T-cell (primary cell): ENCODE measurements at regions not wholly inside any gene's neighbourhood (a gene's known extent, or its start where the extent isn't known, plus 50 kb on each side); places are given as distances from the start of the nearest gene placed in this dataset.

Source experiments
- ATAC-seq, 4 experiments: fragments of 200-7000 bp in 3 of 4; fragments of 150-1000 bp in 1 of 4; cut with Tn5 transposase; replicated peaks in 1 of 4; 1 replicate in 3 of 4; 2 replicates in 1 of 4; pipeline ENCODE4 v1.10.0; 2021; ENCODE audit warnings: moderate library complexity in 3 of 4, mild to moderate bottlenecking in 2 of 4, moderate number of reproducible peaks in 1 of 4
- CTCF ChIA-PET, 2 donors: fragments of 300-600 bp; sonication (Branson Sonifier 250); formaldehyde crosslinking; loops; one replicate each; lab custom pipeline; 2022; ENCODE audit warnings: antibody characterized with exemption in 2 of 2; lab: Charles Lee
- POLR2A ChIA-PET, 2 donors: fragments of 300-600 bp; sonication (Branson Sonifier 250); formaldehyde crosslinking; loops; one replicate each; lab custom pipeline; 2022; ENCODE audit warnings: antibody characterized with exemption in 2 of 2; lab: Charles Lee
- DNase-seq, 35 experiments: peaks; one replicate each; pipeline versions ENCODE4 v3.0.0 to v3.0.0-alpha.2; 2013 to 2023
- H3K27ac ChIP-seq: one replicate; pipeline ENCODE4 v1.5.1; 2013; ENCODE audit warnings: low read length
- H3K27me3 ChIP-seq, 2 experiments: replicated peaks in 1 of 2; 1 replicate in 1 of 2; 2 replicates in 1 of 2; pipeline versions ENCODE4 v1.6.1 to v1.7.0; 2013; ENCODE audit warnings: low read length in 1 of 2, mixed read lengths in 1 of 2; ENCODE audit not compliant: control insufficient read depth in 2 of 2, insufficient read depth in 2 of 2; ENCODE audit errors: extremely low read depth in 1 of 2
- H3K36me3 ChIP-seq, 2 donors: 1 replicate in 1 of 2; 2 replicates in 1 of 2; pipeline versions ENCODE4 v1.6.1 to v1.7.0; 2013; ENCODE audit warnings: low read length in 1 of 2; ENCODE audit not compliant: control insufficient read depth in 2 of 2, insufficient read depth in 1 of 2; ENCODE audit errors: extremely low read depth in 1 of 2
- H3K4me1 ChIP-seq, 2 experiments: 1 replicate in 1 of 2; 2 replicates in 1 of 2; pipeline versions ENCODE4 v1.6.1 to v1.7.0; 2013; ENCODE audit warnings: low read length in 2 of 2, mixed read lengths in 1 of 2; ENCODE audit not compliant: insufficient read depth in 2 of 2, control insufficient read depth in 1 of 2; ENCODE audit errors: extremely low read depth in 1 of 2
- H3K4me3 ChIP-seq, 2 donors: 1 replicate in 1 of 2; 2 replicates in 1 of 2; pipeline versions ENCODE4 v1.5.1 to v1.7.0; 2013; ENCODE audit warnings: mild to moderate bottlenecking in 2 of 2, low read length in 1 of 2, moderate library complexity in 1 of 2; ENCODE audit not compliant: control insufficient read depth in 1 of 2; ENCODE audit errors: extremely low read depth in 1 of 2
- H3K9me3 ChIP-seq: 2 replicates; pipeline ENCODE4 v1.7.0; 2013
- H3K27ac Mint-ChIP-seq, 2 donors: one replicate each; pipeline ENCODE4 v1.8.0; 2020 to 2021; ENCODE audit warnings: mild to moderate bottlenecking in 2 of 2, mixed read lengths in 2 of 2
- H3K27me3 Mint-ChIP-seq, 2 donors: one replicate each; pipeline ENCODE4 v1.8.0; 2021 to 2022; ENCODE audit warnings: mixed read lengths in 2 of 2
- H3K36me3 Mint-ChIP-seq: one replicate; pipeline ENCODE4 v1.8.0; 2021; ENCODE audit warnings: mixed read lengths
- H3K4me1 Mint-ChIP-seq, 3 donors: one replicate each; pipeline ENCODE4 v1.8.0; 2020 to 2022; ENCODE audit warnings: mixed read lengths in 3 of 3, mild to moderate bottlenecking in 1 of 3
- H3K4me3 Mint-ChIP-seq, 3 donors: one replicate each; pipeline ENCODE4 v1.8.0; 2020 to 2022; ENCODE audit warnings: mild to moderate bottlenecking in 3 of 3, mixed read lengths in 3 of 3, moderate library complexity in 3 of 3
- H3K9me3 Mint-ChIP-seq, 3 donors: one replicate each; pipeline ENCODE4 v1.8.0; 2020 to 2022; ENCODE audit warnings: mixed read lengths in 3 of 3
- WGBS: methylation state at CpG from one replicate; pipeline ENCODE4 v1.1.5; 2013; ENCODE audit warnings: missing lambda C conversion rate; ENCODE audit not compliant: insufficient coverage; 5-methylcytosine and 5-hydroxymethylcytosine counted together

DNA sequence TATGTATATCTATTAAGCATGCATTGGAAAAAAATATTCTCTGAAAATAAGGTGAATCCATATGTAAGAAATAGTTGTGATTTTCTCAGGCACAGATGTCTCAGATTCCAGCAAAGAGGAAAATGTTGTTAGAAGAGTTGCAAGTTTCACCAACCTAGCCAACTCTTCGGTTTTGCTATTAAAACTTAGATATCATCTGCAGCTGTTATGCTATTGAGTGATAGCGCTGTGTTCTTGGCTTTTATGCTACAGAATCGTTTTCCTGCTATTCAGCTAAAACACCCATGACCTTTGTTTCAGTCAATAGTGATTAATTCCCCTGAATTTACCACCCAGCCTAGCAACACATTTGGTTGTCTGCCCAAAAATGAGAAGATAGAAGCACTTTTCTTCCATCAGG is 795.6 kb upstream of the ANO3 start:
- 50% methylated on average over 1 of the region's 3 CpGs for WGBS
- Mint-ChIP-seq H3K4me3 (no peak overlapping the region), H3K9me3 (peaks cover 0 to 25% (median 11%) of the 10 kb centered on the region in 3 donors), H3K27me3 (no peaks in the 10 kb centered on the region), H3K36me3 (no peaks in the 10 kb centered on the region), H3K4me1 (no peaks in the 10 kb centered on the region), H3K27ac (no peak overlapping the region)
- Histone ChIP-seq H3K36me3 (no peaks in the 10 kb centered on the region), H3K9me3 (no peaks in the 10 kb centered on the region), H3K4me3 (no peak overlapping the region), H3K27ac (no peak overlapping the region), H3K4me1 (no peaks in the 10 kb centered on the region), H3K27me3 (no peaks in the 10 kb centered on the region)
- no peak for ATAC-seq
- no peak for DNase-seq
- CTCF ChIA-PET, result no interaction called here
- POLR2A ChIA-PET, result no interaction called here

DNA sequence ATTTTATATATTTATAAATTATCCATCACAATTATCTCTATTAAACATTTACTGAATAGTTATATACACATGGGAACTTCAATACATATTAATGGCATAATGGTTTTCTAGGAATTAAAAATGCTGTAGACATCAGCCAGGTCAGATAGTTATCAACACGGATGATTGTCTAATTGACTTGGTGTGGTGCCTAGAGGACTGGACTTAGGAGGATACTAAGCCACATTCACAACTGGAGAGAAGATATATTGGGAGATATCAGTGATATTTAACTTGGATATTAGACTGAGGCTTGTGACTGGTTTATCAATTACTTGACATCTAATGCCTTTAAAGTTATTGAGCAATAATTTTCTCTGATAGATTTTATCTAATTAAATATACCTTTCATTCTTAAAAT is 794.5 kb upstream of the ANO3 start:
- no peaks in the 10 kb centered on the region for H3K36me3 Mint-ChIP-seq
- Histone ChIP-seq H3K9me3 (no peaks in the 10 kb centered on the region), H3K27me3 (no peaks in the 10 kb centered on the region), H3K27ac (no peak overlapping the region), H3K4me1 (no peaks in the 10 kb centered on the region), H3K4me3 (no peak overlapping the region), H3K36me3 (no peaks in the 10 kb centered on the region)
- H3K4me1 Mint-ChIP-seq, result no peaks in the 10 kb centered on the region
- H3K9me3 Mint-ChIP-seq, result peaks cover 0 to 22% (median 13%) of the 10 kb centered on the region in 3 donors
- H3K27ac Mint-ChIP-seq, result no peak overlapping the region
- ChIA-PET CTCF (no interaction called here), POLR2A (no interaction called here)
- ATAC-seq (no peak), DNase-seq (no peak)
- WGBS, result 86% methylated on average over 1 of the region's 1 CpG
- H3K4me3 Mint-ChIP-seq, result no peak overlapping the region
- H3K27me3 Mint-ChIP-seq, result no peaks in the 10 kb centered on the region

DNA sequence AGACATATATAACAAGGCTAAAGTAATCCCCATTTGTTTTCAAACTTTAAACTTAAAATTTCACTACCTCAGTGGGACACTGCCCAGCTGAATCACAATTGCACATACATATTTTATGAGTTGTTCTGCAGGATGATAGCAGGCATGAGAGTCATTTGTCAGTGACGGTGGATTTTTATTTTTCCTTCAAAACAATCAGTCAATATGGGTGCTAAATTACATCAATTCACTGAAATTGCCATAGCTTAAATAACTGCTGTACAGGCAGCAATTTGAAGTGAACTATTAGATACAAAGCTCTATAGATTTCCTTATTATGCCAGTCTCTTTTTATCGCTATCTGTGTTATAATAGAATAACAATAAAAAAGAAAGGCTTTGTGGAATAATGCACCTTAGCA is 784.6 kb upstream of the ANO3 start:
- ChIA-PET CTCF (no interaction called here), POLR2A (no interaction called here)
- H3K27ac Mint-ChIP-seq, result no peak overlapping the region
- DNase-seq (no peak), ATAC-seq (no peak)
- H3K27me3 ChIP-seq, result no peaks in the 10 kb centered on the region
- H3K36me3 ChIP-seq, result no peaks in the 10 kb centered on the region
- H3K9me3 ChIP-seq, result no peaks in the 10 kb centered on the region
- H3K4me3 Mint-ChIP-seq, result no peak overlapping the region
- H3K36me3 Mint-ChIP-seq, result no peaks in the 10 kb centered on the region
- no CpG with 5 or more reads among the region's 2 CpGs for WGBS
- no peaks in the 10 kb centered on the region for H3K4me1 ChIP-seq
- H3K9me3 Mint-ChIP-seq, result peaks cover 3 to 16% (median 13%) of the 10 kb centered on the region in 3 donors
- H3K4me3 ChIP-seq, result no peak overlapping the region
- no peaks in the 10 kb centered on the region for H3K4me1 Mint-ChIP-seq
- no peaks in the 10 kb centered on the region for H3K27me3 Mint-ChIP-seq
- no peak overlapping the region for H3K27ac ChIP-seq

DNA sequence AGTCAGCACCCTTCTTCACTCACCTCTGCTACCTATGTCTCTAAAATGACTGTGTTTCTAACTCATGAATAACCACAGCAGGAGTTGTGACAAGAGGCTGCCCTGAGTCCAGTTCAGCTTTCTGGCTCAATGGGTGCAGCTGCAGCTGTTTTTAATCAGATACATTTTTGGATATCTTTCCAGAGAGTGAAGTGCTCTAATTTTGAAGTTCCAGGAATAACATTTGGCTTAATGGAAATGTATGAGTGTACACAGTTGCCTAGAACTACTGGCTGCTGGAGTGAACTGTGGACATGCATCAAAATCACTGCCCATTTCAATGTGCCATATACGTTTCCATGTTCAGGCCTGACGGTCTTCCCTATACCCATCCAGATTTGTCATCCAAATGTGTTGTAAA is 769.5 kb upstream of the ANO3 start:
- Mint-ChIP-seq H3K27me3 (no peaks in the 10 kb centered on the region), H3K9me3 (peaks cover 9 to 27% (median 23%) of the 10 kb centered on the region in 3 donors), H3K4me3 (no peak overlapping the region), H3K36me3 (no peaks in the 10 kb centered on the region), H3K27ac (no peak overlapping the region), H3K4me1 (no peaks in the 10 kb centered on the region)
- Histone ChIP-seq H3K9me3 (peaks cover 3% of the 10 kb centered on the region), H3K27ac (no peak overlapping the region), H3K4me3 (no peak overlapping the region), H3K4me1 (no peaks in the 10 kb centered on the region), H3K27me3 (no peaks in the 10 kb centered on the region), H3K36me3 (no peaks in the 10 kb centered on the region)
- no CpG with 5 or more reads among the region's 2 CpGs for WGBS
- DNase-seq (no peak), ATAC-seq (no peak)
- CTCF ChIA-PET, result no interaction called here
- POLR2A ChIA-PET, result no interaction called here

DNA sequence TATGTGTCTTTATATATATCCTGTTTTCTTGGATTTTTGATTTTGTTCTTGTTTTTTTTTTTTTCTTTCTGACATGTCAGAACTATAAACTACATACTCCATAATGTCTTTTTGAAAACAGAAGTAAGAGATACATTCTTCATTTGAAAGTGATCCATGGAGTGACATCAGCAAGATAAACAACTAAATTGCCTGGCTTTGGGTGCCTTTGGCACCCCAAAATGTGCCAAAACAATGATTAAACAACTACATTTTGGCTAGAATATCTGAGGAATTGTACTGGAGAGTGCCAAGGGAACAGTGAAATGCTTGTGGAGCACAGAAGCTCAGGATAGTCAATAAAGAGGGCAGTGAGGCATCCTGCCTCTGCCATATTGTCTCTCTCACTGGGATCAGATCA is 766.1 kb upstream of the ANO3 start:
- Mint-ChIP-seq H3K27ac (no peak overlapping the region), H3K4me1 (no peaks in the 10 kb centered on the region), H3K4me3 (no peak overlapping the region), H3K36me3 (no peaks in the 10 kb centered on the region), H3K9me3 (peaks cover 9 to 23% (median 19%) of the 10 kb centered on the region in 3 donors), H3K27me3 (no peaks in the 10 kb centered on the region)
- H3K9me3 ChIP-seq, result peaks cover 3% of the 10 kb centered on the region
- H3K27ac ChIP-seq, result no peak overlapping the region
- no peaks in the 10 kb centered on the region for H3K4me1 ChIP-seq
- H3K4me3 ChIP-seq, result no peak overlapping the region
- ATAC-seq (no peak), DNase-seq (no peak)
- no peaks in the 10 kb centered on the region for H3K36me3 ChIP-seq
- H3K27me3 ChIP-seq, result no peaks in the 10 kb centered on the region
- ChIA-PET CTCF (no interaction called here), POLR2A (no interaction called here)

DNA sequence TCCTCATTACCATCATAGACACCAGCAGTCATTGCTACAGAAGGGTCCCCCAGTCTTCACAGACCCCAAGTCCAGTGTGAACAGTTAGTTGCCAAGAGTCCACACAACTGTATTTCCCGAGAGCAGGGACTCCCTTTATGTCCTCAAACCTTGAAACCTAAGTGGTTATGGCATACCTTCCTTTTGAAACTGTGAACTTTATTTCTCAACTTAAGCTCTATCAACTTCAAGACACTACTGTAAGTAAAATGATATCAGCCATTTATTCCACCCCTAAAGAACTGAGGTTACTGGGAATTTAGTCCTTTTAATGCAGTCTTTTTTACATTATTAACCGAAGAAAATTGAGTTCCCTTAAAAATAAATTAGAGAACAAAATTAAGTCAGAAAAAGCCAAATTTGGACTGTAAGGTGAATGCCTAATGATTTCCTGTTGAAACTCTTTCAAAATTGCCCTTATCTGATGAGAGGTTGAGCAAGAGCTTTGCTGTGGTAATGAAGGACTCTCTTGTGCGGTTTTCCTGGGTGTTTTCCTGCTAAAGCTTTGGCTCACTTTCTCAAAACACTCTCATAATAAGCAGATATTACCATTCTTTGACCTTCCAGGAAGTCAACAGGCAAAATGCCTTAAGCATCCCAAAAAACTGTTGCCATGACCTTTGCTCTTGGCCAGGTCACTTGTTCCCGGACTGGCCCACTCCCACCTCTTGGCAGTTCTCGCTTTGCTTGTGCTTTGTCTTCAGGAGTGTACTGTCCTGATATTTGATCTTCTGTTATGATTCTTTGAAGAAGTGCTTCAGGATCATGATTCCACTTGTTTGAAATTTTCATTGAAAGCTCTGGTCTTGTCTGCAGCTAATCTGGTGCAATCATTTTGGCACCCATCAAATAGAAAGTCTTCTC is 765.4 kb upstream of the ANO3 start:
- Mint-ChIP-seq H3K4me1 (no peaks in the 10 kb centered on the region), H3K27ac (no peak overlapping the region), H3K9me3 (peaks cover 9 to 23% (median 19%) of the 10 kb centered on the region in 3 donors), H3K27me3 (no peaks in the 10 kb centered on the region), H3K4me3 (no peak overlapping the region), H3K36me3 (no peaks in the 10 kb centered on the region)
- POLR2A ChIA-PET, result no interaction called here
- H3K36me3 ChIP-seq, result no peaks in the 10 kb centered on the region
- DNase-seq, result no peak
- 67% methylated on average over 1 of the region's 5 CpGs for WGBS
- H3K27ac ChIP-seq, result no peak overlapping the region
- H3K4me3 ChIP-seq, result no peak overlapping the region
- ATAC-seq, result no peak
- no peaks in the 10 kb centered on the region for H3K4me1 ChIP-seq
- CTCF ChIA-PET, result no interaction called here
- peaks cover 3% of the 10 kb centered on the region for H3K9me3 ChIP-seq
- H3K27me3 ChIP-seq, result no peaks in the 10 kb centered on the region
